ENCODE measurements at regions not wholly inside any gene's neighbourhood (a gene's known extent, or its start where the extent isn't known, plus 50 kb on each side); places are given as distances from the start of the nearest gene placed in this dataset.

- H3K4me3 ChIP-seq (ENCODE audit: low read length): no peak overlapping the region
- no peak for DNase-seq (ENCODE audit: low read depth, low spot score)
Observed at GRCh38 chr2:147094077-147094476, 750.8 kb upstream of the ACVR2A start.

GRCh38 chr2:147092266-147092665 lies 752.6 kb upstream of the ACVR2A start:
- no peak for DNase-seq (ENCODE audit: low read depth, low spot score)
- H3K4me3 ChIP-seq (ENCODE audit: low read length): no peak overlapping the region

GRCh38 chr2:147091448-147091847 lies 753.4 kb upstream of the ACVR2A start:
- DNase-seq (ENCODE audit: low read depth, low spot score): no peak
- no peak overlapping the region for H3K4me3 ChIP-seq (ENCODE audit: low read length)

- H3K4me3 ChIP-seq (ENCODE audit: low read length): no peak overlapping the region
- DNase-seq (ENCODE audit: low read depth, low spot score): no peak
Observed at GRCh38 chr2:147088871-147089270, 756.0 kb upstream of the ACVR2A start.

GRCh38 chr2:147086715-147087114 lies 758.1 kb upstream of the ACVR2A start:
- DNase-seq (ENCODE audit: low read depth, low spot score): no peak

GRCh38 chr2:147083664-147084063 lies 761.2 kb upstream of the ACVR2A start:
- DNase-seq (ENCODE audit: low read depth, low spot score): no peak
- no peak overlapping the region for H3K4me3 ChIP-seq (ENCODE audit: low read length)

More at GRCh38 chr2:147086715-147087114, 758.1 kb upstream of the ACVR2A start:
- H3K4me3 ChIP-seq (ENCODE audit: low read length): no peak overlapping the region

- peak; percentile 65 for DNase-seq (ENCODE audit: low read depth, low spot score)
Observed at GRCh38 chr2:147082850-147083522, 761.8 kb upstream of the ACVR2A start.

GRCh38 chr2:147081831-147082230 lies 763.0 kb upstream of the ACVR2A start:
- no peak for DNase-seq (ENCODE audit: low read depth, low spot score)

More at GRCh38 chr2:147082850-147083522, 761.8 kb upstream of the ACVR2A start:
- no peak overlapping the region for H3K4me3 ChIP-seq (ENCODE audit: low read length)

GRCh38 chr2:147076634-147077033 lies 768.2 kb upstream of the ACVR2A start:
- DNase-seq (ENCODE audit: low read depth, low spot score): no peak
- H3K4me3 ChIP-seq (ENCODE audit: low read length): no peak overlapping the region

More at GRCh38 chr2:147081831-147082230, 763.0 kb upstream of the ACVR2A start:
- H3K4me3 ChIP-seq (ENCODE audit: low read length): no peak overlapping the region

GRCh38 chr2:147068071-147068470 lies 776.8 kb upstream of the ACVR2A start:
- no peak for DNase-seq (ENCODE audit: low read depth, low spot score)
- H3K4me3 ChIP-seq (ENCODE audit: low read length): no peak overlapping the region

- DNase-seq (ENCODE audit: low read depth, low spot score): no peak
- no peak overlapping the region for H3K4me3 ChIP-seq (ENCODE audit: low read length)
Observed at GRCh38 chr2:147067136-147067535, 777.7 kb upstream of the ACVR2A start.

GRCh38 chr2:147062073-147062472 lies 782.8 kb upstream of the ACVR2A start:
- DNase-seq (ENCODE audit: low read depth, low spot score): no peak
- no peak overlapping the region for H3K4me3 ChIP-seq (ENCODE audit: low read length)

GRCh38 chr2:147061269-147061668 lies 783.6 kb upstream of the ACVR2A start:
- no peak overlapping the region for H3K4me3 ChIP-seq (ENCODE audit: low read length)
- DNase-seq (ENCODE audit: low read depth, low spot score): no peak

GRCh38 chr2:147057892-147058490 lies 786.8 kb upstream of the ACVR2A start:
- no peak for DNase-seq (ENCODE audit: low read depth, low spot score)
- no peak overlapping the region for H3K4me3 ChIP-seq (ENCODE audit: low read length)

GRCh38 chr2:147051814-147052213 lies 793.0 kb upstream of the ACVR2A start:
- no peak for DNase-seq (ENCODE audit: low read depth, low spot score)
- H3K4me3 ChIP-seq (ENCODE audit: low read length): no peak overlapping the region

- no peak overlapping the region for H3K4me3 ChIP-seq (ENCODE audit: low read length)
- no peak for DNase-seq (ENCODE audit: low read depth, low spot score)
Observed at GRCh38 chr2:147051248-147051647, 793.6 kb upstream of the ACVR2A start.

- H3K4me3 ChIP-seq (ENCODE audit: low read length): no peak overlapping the region
- DNase-seq (ENCODE audit: low read depth, low spot score): no peak
Observed at GRCh38 chr2:147049957-147050356, 794.9 kb upstream of the ACVR2A start.

GRCh38 chr2:147046473-147046872 lies 798.4 kb upstream of the ACVR2A start:
- no peak for DNase-seq (ENCODE audit: low read depth, low spot score)
- no peak overlapping the region for H3K4me3 ChIP-seq (ENCODE audit: low read length)

GRCh38 chr2:147045113-147045512 lies 799.7 kb upstream of the ACVR2A start:
- DNase-seq (ENCODE audit: low read depth, low spot score): peak; percentile 23
- H3K4me3 ChIP-seq (ENCODE audit: low read length): no peak overlapping the region

GRCh38 chr2:147041121-147041494 lies 803.7 kb upstream of the ACVR2A start:
- H3K4me3 ChIP-seq (ENCODE audit: low read length): no peak overlapping the region
- no peak for DNase-seq (ENCODE audit: low read depth, low spot score)

Measured in Jurkat, Clone E6-1 (cell line).